GM12873 (cell line): ENCODE measurements at regions not wholly inside any gene's neighbourhood (a gene's known extent, or its start where the extent isn't known, plus 50 kb on each side); places are given as distances from the start of the nearest gene placed in this dataset.

Experiments used
- TF ChIP-seq, protein P1 (sequence below): IDR thresholded peaks from 2 replicates; pipeline ENCODE4 v1.5.1; 2012; ENCODE audit warnings: low read depth, mild to moderate bottlenecking, moderate library complexity, low read length, control low read depth; ENCODE audit not compliant: insufficient read depth; ENCODE audit errors: missing control alignments

DNA sequence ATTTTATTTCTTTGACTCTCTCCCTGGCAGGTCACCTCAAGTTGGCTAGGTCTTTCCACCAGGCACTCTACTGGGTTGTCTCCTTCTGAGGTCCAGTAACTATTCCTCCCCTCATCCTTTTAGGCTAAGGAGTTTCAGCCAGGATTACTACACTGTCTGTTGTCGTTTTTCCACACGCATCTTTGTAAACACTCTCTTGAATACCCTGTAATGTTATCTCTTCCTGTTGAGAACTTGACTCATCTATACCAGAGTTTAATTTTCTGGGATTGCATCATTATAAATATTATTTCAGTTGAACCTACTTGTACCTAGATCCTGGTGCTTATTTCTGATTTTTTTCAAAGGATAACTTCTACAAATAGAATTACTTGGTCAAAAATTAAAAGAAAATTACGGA, 138.3 kb downstream of the SQOR start:
- TF ChIP-seq, protein P1, sequence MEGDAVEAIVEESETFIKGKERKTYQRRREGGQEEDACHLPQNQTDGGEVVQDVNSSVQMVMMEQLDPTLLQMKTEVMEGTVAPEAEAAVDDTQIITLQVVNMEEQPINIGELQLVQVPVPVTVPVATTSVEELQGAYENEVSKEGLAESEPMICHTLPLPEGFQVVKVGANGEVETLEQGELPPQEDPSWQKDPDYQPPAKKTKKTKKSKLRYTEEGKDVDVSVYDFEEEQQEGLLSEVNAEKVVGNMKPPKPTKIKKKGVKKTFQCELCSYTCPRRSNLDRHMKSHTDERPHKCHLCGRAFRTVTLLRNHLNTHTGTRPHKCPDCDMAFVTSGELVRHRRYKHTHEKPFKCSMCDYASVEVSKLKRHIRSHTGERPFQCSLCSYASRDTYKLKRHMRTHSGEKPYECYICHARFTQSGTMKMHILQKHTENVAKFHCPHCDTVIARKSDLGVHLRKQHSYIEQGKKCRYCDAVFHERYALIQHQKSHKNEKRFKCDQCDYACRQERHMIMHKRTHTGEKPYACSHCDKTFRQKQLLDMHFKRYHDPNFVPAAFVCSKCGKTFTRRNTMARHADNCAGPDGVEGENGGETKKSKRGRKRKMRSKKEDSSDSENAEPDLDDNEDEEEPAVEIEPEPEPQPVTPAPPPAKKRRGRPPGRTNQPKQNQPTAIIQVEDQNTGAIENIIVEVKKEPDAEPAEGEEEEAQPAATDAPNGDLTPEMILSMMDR, result no peak

DNA sequence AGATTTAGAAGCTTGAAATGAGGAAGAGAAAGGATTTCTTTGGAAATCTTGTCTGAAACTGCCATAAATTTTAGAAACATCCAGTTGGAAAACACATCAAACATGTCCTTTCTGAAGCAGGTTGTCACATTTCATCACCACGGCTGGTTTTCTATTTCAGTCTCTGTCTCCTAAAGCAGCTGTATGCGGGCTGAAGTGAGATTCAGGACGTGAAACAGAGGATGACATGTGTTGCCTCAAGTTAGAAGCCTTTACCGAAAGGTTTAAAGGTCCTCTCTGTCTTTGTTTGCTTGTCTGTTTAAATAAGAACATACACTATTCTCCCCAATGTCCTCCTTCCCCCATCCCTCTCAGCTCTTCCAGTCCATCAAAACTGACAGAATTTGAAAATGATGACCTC, 141.9 kb downstream of the SQOR start:
- TF ChIP-seq, protein P1, result no peak

DNA sequence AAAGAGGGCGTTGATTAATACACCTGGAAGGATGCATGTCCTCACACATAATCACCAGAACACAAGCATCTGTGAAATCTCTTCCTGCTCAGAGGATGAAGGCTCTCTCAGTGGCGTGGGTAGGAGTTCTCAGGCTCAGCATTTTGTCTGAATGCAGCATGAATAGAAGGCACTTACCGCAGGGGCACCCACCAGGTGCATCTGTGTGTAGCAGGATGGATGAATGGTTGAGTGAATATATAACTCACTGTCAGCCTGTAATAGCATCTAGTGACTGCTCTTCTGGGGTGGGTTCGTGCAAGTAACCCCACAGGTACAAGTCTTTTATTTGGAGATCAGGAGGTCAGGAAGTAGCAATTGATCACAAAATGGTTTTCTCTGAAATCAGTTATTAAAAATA, 143.0 kb downstream of the SQOR start:
- TF ChIP-seq, protein P1, result no peak

DNA sequence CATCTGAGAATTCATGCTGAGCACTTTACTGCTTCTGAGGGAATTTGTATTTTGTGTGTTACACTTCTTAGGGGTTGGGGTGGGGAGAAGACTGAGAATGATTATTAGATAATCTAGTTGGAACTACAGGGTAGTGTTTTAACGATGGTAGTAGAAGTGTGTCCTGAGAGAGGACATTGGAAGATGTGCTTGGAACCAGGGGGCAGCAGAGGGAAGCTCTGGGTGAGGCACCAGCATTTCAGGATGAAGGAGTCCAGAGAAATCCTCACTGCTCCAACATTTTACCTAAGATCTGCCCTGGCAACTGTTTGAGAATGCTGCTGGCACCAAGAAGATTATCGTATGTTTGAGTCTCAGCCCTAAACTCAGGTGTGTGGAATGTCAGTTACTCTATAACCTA, 145.5 kb downstream of the SQOR start:
- TF ChIP-seq, protein P1, result no peak

DNA sequence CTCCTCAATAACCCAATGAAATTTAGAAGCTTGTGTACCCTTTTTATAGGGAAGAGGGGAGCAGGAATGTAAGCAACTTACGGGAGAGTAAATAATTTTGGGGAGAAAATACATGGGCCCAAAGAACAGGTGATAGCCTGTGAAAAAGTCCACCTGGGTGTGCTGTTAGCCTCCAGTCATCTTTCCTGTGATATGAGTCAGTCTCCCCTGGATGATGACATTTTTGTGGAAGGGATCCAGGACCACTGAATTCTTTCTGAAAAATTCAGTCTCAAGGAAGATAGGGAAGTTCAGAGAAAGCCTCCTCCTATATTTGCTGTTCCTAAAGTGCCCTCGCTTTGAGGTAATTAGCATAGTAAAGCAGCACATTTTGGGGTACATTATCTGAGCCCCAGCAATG, 149.8 kb downstream of the SQOR start:
- TF ChIP-seq, protein P1, result no peak

DNA sequence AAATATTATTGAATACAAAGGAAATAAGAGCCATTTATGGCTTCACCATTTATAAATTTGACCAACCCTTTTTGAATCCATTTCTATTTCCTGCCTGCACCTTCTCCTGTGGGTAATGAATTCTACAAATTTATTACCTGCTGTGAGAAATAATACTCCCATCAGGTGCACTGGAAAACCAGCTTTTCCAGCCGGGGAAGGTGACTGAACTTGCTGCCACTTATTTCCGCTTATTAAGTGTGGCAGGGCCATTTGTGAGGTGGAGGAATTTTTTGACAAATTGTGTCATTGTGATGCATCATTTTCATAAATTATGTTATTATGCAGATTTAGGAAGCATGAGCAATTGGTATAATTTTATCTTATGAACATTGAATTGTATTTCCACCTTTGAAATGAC, 151.1 kb downstream of the SQOR start:
- TF ChIP-seq, protein P1, result no peak

DNA sequence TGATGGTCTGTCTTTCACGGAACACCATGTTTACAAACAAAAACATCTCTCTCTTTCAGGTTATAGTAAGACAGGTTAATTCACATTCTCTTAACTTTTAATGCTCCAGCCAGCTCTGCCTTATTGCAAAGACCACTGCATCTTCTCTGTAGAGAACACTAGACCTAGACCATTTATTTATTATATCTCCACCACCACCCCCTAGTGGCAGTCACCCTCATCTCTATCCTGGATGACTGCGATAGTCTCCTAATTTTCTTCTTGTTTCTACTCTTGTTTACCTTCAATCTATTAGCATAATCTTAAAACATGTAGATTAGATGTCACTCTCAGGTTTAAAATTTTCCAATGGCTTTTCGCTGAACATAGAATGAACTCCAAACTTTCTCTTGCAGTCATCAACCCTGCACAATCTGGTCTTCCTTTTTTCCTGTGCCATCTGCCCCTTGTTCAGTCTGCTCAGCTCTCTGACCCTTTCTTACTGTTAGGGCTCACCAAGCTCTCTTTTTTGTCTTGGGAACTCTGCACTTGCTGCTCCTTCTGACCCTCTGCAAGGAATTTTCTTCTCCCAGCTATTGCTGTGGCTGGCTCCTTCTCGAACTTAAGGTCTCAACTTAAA, 155.6 kb downstream of the SQOR start:
- TF ChIP-seq, protein P1, result peak; percentile 57
